ENCODE measurements at regions not wholly inside any gene's neighbourhood (a gene's known extent, or its start where the extent isn't known, plus 50 kb on each side); places are given as distances from the start of the nearest gene placed in this dataset.

- DNase-seq (no peak), FAIRE-seq (no peak)
- TF ChIP-seq, protein P1, sequence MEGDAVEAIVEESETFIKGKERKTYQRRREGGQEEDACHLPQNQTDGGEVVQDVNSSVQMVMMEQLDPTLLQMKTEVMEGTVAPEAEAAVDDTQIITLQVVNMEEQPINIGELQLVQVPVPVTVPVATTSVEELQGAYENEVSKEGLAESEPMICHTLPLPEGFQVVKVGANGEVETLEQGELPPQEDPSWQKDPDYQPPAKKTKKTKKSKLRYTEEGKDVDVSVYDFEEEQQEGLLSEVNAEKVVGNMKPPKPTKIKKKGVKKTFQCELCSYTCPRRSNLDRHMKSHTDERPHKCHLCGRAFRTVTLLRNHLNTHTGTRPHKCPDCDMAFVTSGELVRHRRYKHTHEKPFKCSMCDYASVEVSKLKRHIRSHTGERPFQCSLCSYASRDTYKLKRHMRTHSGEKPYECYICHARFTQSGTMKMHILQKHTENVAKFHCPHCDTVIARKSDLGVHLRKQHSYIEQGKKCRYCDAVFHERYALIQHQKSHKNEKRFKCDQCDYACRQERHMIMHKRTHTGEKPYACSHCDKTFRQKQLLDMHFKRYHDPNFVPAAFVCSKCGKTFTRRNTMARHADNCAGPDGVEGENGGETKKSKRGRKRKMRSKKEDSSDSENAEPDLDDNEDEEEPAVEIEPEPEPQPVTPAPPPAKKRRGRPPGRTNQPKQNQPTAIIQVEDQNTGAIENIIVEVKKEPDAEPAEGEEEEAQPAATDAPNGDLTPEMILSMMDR (IDR thresholded peaks at IDR 0.05; ENCODE audit: borderline replicate concordance, extremely low read depth, insufficient read depth), result no peak
- intact Hi-C loops (cut with DNase I), result no loop called here
- Histone ChIP-seq H3K36me3 (ENCODE audit: control insufficient read depth in 2 of 3, insufficient read depth in 3 of 3, low read length in 3 of 3) (no peaks in the 10 kb centered on the region), H3K27me3 (ENCODE audit: control insufficient read depth, insufficient read depth, low read length) (no peaks in the 10 kb centered on the region), H3K9ac (ENCODE audit: low read length in 3 of 3) (no peak overlapping the region), H3K9me3 (ENCODE audit: control insufficient read depth in 2 of 3, insufficient read depth in 1 of 3, low read length in 3 of 3) (no peaks in the 10 kb centered on the region), H3K4me3 (ENCODE audit: low read length in 3 of 3) (no peak overlapping the region), H3K27ac (ENCODE audit: low read depth in 2 of 2, low read length in 2 of 2) (no peak overlapping the region), H3K4me1 (ENCODE audit: control insufficient read depth in 2 of 3, insufficient read depth in 2 of 3, low read depth in 1 of 3, low read length in 3 of 3) (no peaks in the 10 kb centered on the region)
These were observed 56.3 kb upstream of the ZNF92 start for GRCh38 chr7:65317372-65317771.

GRCh38 chr7:65310761-65311160 lies 62.9 kb upstream of the ZNF92 start:
- TF ChIP-seq, protein P1 (IDR thresholded peaks at IDR 0.05; ENCODE audit: borderline replicate concordance, extremely low read depth, insufficient read depth), result no peak
- Histone ChIP-seq H3K4me3 (ENCODE audit: low read length in 3 of 3) (no peak overlapping the region), H3K27me3 (ENCODE audit: control insufficient read depth, insufficient read depth, low read length) (no peaks in the 10 kb centered on the region), H3K9ac (ENCODE audit: low read length in 3 of 3) (no peak overlapping the region), H3K9me3 (ENCODE audit: control insufficient read depth in 2 of 3, insufficient read depth in 1 of 3, low read length in 3 of 3) (no peaks in the 10 kb centered on the region), H3K36me3 (ENCODE audit: control insufficient read depth in 2 of 3, insufficient read depth in 3 of 3, low read length in 3 of 3) (no peaks in the 10 kb centered on the region), H3K27ac (ENCODE audit: low read depth in 2 of 2, low read length in 2 of 2) (no peak overlapping the region), H3K4me1 (ENCODE audit: control insufficient read depth in 2 of 3, insufficient read depth in 2 of 3, low read depth in 1 of 3, low read length in 3 of 3) (no peaks in the 10 kb centered on the region)
- DNase-seq (no peak), FAIRE-seq (no peak)
- intact Hi-C loops (cut with DNase I), result no loop called here

DNA sequence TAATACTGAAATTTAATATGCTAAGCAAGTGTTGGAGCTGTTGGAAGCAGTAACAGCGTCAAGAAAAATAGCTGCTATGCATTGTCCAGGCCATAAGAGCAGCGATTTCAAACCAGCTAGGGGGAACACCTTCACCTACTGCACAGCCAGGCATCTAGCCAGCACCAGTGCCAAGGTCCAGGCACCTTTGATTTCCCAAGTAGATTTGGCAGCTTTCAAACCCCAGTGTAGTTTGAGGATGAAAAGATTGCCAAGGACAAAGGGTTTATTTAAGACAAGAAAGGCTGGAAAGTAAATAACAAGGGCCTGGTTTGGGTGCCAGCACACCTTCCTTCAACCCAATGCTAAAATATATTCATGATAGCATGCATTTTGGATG lies 65.4 kb upstream of the ZNF92 start:
- H3K4me3 ChIP-seq (ENCODE audit: low read length in 3 of 3), result no peak overlapping the region
- FAIRE-seq (no peak), DNase-seq (no peak)
- H3K9ac ChIP-seq (ENCODE audit: low read length in 3 of 3), result no peak overlapping the region
- no peaks in the 10 kb centered on the region for H3K36me3 ChIP-seq (ENCODE audit: control insufficient read depth in 2 of 3, insufficient read depth in 3 of 3, low read length in 3 of 3)
- H3K27me3 ChIP-seq (ENCODE audit: control insufficient read depth, insufficient read depth, low read length), result no peaks in the 10 kb centered on the region
- no peaks in the 10 kb centered on the region for H3K4me1 ChIP-seq (ENCODE audit: control insufficient read depth in 2 of 3, insufficient read depth in 2 of 3, low read depth in 1 of 3, low read length in 3 of 3)
- no peak overlapping the region for H3K27ac ChIP-seq (ENCODE audit: low read depth in 2 of 2, low read length in 2 of 2)
- no peaks in the 10 kb centered on the region for H3K9me3 ChIP-seq (ENCODE audit: control insufficient read depth in 2 of 3, insufficient read depth in 1 of 3, low read length in 3 of 3)
- TF ChIP-seq, protein P1 (IDR thresholded peaks at IDR 0.05; ENCODE audit: borderline replicate concordance, extremely low read depth, insufficient read depth), result no peak
- intact Hi-C loops (cut with DNase I), result loop anchor here (5.0 kb wide), 1 partner anchor 356 kb away; no protein-coding TSS in a partner anchor

GRCh38 chr7:65307651-65308299 lies 65.9 kb upstream of the ZNF92 start:
- no peaks in the 10 kb centered on the region for H3K4me1 ChIP-seq (ENCODE audit: control insufficient read depth in 2 of 3, insufficient read depth in 2 of 3, low read depth in 1 of 3, low read length in 3 of 3)
- TF ChIP-seq, protein P1 (IDR thresholded peaks at IDR 0.05; ENCODE audit: borderline replicate concordance, extremely low read depth, insufficient read depth), result peak; percentile 85

More at GRCh38 chr7:65307651-65308299, 65.9 kb upstream of the ZNF92 start:
- H3K27me3 ChIP-seq (ENCODE audit: control insufficient read depth, insufficient read depth, low read length), result no peaks in the 10 kb centered on the region
- intact Hi-C loops (cut with DNase I), result loop anchor here (5.0 kb wide), 1 partner anchor 355 kb away; no protein-coding TSS in a partner anchor
- H3K4me3 ChIP-seq (ENCODE audit: low read length in 3 of 3), result no peak overlapping the region
- no peaks in the 10 kb centered on the region for H3K36me3 ChIP-seq (ENCODE audit: control insufficient read depth in 2 of 3, insufficient read depth in 3 of 3, low read length in 3 of 3)
- no peaks in the 10 kb centered on the region for H3K9me3 ChIP-seq (ENCODE audit: control insufficient read depth in 2 of 3, insufficient read depth in 1 of 3, low read length in 3 of 3)
- FAIRE-seq (no peak), DNase-seq (peak in 4 of 5 donors; percentile 74 to 88 (median 80))
- no peak overlapping the region for H3K27ac ChIP-seq (ENCODE audit: low read depth in 2 of 2, low read length in 2 of 2)
- no peak overlapping the region for H3K9ac ChIP-seq (ENCODE audit: low read length in 3 of 3)

All from kidney (tissue), 13 donors.